ENCODE measurements at regions not wholly inside any gene's neighbourhood (a gene's known extent, or its start where the extent isn't known, plus 50 kb on each side); places are given as distances from the start of the nearest gene placed in this dataset.
"Not testable (repeated sequence)": the region's sequence is repeated elsewhere in the genome, so short reads cannot be mapped to it uniquely, and the experiment has no call there.

DNA sequence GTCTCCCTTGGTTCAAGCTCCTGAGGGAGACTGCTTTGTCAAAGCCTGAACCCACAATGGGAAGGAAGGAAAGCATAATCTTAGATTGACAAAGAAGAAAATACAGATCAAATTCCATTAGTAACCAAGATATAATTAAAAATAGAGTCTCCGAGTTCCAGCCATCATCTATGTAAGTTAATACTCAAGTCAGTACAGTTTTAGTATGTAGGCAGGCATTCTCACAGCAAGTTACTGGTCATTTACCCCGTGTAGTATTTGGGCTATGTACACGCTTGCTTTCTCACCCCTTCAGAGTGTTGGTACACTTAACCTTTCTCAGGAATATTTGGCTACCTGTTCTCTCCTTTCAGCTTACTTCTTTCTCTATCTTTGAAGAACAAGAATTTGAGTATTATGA lies 79.9 kb upstream of the GARIN1A start:
- not testable (repeated sequence) for H3K27me3 ChIP-seq (ENCODE audit: low read depth, low read length); H3K4me1 ChIP-seq (ENCODE audit: control insufficient read depth in 1 of 2, insufficient read depth in 2 of 2, low read length in 2 of 2); H3K4me3 ChIP-seq (ENCODE audit: low read depth in 1 of 2, low read length in 2 of 2); H3K27ac ChIP-seq (ENCODE audit: low read length); H3K9me3 ChIP-seq (ENCODE audit: control insufficient read depth in 1 of 2, low read length in 2 of 2)
- peaks cover 10 to 24% of the 10 kb centered on the region in 2 donors for H3K36me3 ChIP-seq (ENCODE audit: control insufficient read depth in 1 of 2, insufficient read depth in 2 of 2, low read length in 2 of 2)

DNA sequence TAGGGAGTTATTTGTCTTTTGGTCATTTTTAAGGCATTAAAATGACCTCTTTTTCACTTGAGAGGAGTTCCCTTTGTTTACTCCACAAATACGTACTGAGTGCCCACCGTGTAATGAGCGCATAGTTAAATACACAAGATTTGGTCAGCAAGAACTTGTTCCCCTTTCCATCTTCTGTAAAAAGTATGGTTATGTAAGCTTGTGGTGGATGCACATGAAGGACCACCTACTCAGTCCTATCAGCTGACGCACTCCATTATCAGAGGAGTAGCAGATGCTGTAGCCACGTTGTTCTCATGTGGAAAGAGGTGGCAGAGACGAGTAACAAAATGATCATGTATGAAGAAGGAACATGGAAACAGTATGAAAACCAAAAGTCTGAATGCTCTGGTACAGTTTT lies 78.0 kb upstream of the GARIN1A start:
- peaks cover 10 to 17% of the 10 kb centered on the region in 2 donors for H3K36me3 ChIP-seq (ENCODE audit: control insufficient read depth in 1 of 2, insufficient read depth in 2 of 2, low read length in 2 of 2)
- not testable (repeated sequence) for H3K27me3 ChIP-seq (ENCODE audit: low read depth, low read length); H3K4me1 ChIP-seq (ENCODE audit: control insufficient read depth in 1 of 2, insufficient read depth in 2 of 2, low read length in 2 of 2); H3K4me3 ChIP-seq (ENCODE audit: low read depth in 1 of 2, low read length in 2 of 2); H3K27ac ChIP-seq (ENCODE audit: low read length); H3K9me3 ChIP-seq (ENCODE audit: control insufficient read depth in 1 of 2, low read length in 2 of 2)

GRCh38 chr7:128596336-128597128 lies 75.6 kb upstream of the GARIN1A start:
- not testable (repeated sequence) for H3K4me1 ChIP-seq (ENCODE audit: control insufficient read depth in 1 of 2, insufficient read depth in 2 of 2, low read length in 2 of 2); H3K9me3 ChIP-seq (ENCODE audit: control insufficient read depth in 1 of 2, low read length in 2 of 2); H3K27me3 ChIP-seq (ENCODE audit: low read depth, low read length); H3K27ac ChIP-seq (ENCODE audit: low read length); H3K4me3 ChIP-seq (ENCODE audit: low read depth in 1 of 2, low read length in 2 of 2)
- H3K36me3 ChIP-seq (ENCODE audit: control insufficient read depth in 1 of 2, insufficient read depth in 2 of 2, low read length in 2 of 2), result peaks cover 10 to 17% of the 10 kb centered on the region in 2 donors

DNA sequence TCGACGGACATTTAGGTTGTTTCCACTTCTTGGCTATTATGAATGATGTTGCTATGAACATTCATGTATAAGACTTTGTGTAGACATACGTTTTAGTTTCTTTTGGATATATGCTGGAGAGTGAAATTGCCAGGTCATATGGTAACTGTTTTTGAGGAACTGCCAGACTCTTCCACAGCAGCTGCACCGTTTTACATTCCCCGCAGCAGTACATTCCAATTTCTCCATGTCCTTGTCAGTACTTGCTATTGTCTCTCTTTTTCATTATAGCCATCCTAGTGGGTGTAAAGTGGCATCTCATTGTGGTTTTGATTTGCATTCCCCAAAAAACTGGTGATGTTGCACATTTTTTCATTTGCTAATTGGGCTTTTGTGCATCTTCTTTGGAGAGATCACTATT lies 73.1 kb upstream of the GARIN1A start:
- not testable (repeated sequence) for H3K4me3 ChIP-seq (ENCODE audit: low read depth in 1 of 2, low read length in 2 of 2); H3K4me1 ChIP-seq (ENCODE audit: control insufficient read depth in 1 of 2, insufficient read depth in 2 of 2, low read length in 2 of 2); H3K27me3 ChIP-seq (ENCODE audit: low read depth, low read length); H3K9me3 ChIP-seq (ENCODE audit: control insufficient read depth in 1 of 2, low read length in 2 of 2); H3K36me3 ChIP-seq (ENCODE audit: control insufficient read depth in 1 of 2, insufficient read depth in 2 of 2, low read length in 2 of 2); H3K27ac ChIP-seq (ENCODE audit: low read length)

GRCh38 chr7:128608678-128609421 lies 63.2 kb upstream of the GARIN1A start:
- H3K27me3 ChIP-seq (ENCODE audit: low read depth, low read length); H3K4me1 ChIP-seq (ENCODE audit: control insufficient read depth in 1 of 2, insufficient read depth in 2 of 2, low read length in 2 of 2); H3K9me3 ChIP-seq (ENCODE audit: control insufficient read depth in 1 of 2, low read length in 2 of 2); H3K27ac ChIP-seq (ENCODE audit: low read length); H3K36me3 ChIP-seq (ENCODE audit: control insufficient read depth in 1 of 2, insufficient read depth in 2 of 2, low read length in 2 of 2): not testable (repeated sequence)
- H3K4me3 ChIP-seq (ENCODE audit: low read depth in 1 of 2, low read length in 2 of 2), result peak overlapping the region in 1 of 2 donors; percentile 30

GRCh38 chr7:128613366-128613765 lies 58.7 kb upstream of the GARIN1A start:
- H3K4me3 ChIP-seq (ENCODE audit: low read depth in 1 of 2, low read length in 2 of 2); H3K9me3 ChIP-seq (ENCODE audit: control insufficient read depth in 1 of 2, low read length in 2 of 2); H3K27ac ChIP-seq (ENCODE audit: low read length); H3K27me3 ChIP-seq (ENCODE audit: low read depth, low read length); H3K4me1 ChIP-seq (ENCODE audit: control insufficient read depth in 1 of 2, insufficient read depth in 2 of 2, low read length in 2 of 2); H3K36me3 ChIP-seq (ENCODE audit: control insufficient read depth in 1 of 2, insufficient read depth in 2 of 2, low read length in 2 of 2): not testable (repeated sequence)

DNA sequence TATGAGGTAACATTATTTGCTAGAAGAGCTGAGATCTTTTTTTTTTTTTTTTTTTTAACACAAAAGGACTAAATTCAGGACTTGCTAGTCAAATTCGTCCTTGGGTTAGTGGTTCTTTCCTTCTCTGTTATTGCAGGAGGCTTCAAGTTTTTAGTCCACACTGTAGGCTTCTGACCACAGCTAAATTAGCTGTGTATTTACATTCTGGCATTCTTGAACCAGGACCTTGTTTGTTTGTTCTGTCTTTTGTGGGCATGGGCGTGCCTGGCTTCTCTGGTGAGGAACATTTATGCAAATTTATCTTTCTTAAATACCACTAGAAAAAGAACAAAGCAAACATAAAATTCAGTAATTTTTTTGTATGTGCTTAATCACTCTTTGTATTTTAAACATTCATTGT lies 57.3 kb upstream of the GARIN1A start:
- not testable (repeated sequence) for H3K36me3 ChIP-seq (ENCODE audit: control insufficient read depth in 1 of 2, insufficient read depth in 2 of 2, low read length in 2 of 2); H3K4me3 ChIP-seq (ENCODE audit: low read depth in 1 of 2, low read length in 2 of 2); H3K4me1 ChIP-seq (ENCODE audit: control insufficient read depth in 1 of 2, insufficient read depth in 2 of 2, low read length in 2 of 2); H3K27ac ChIP-seq (ENCODE audit: low read length); H3K9me3 ChIP-seq (ENCODE audit: control insufficient read depth in 1 of 2, low read length in 2 of 2); H3K27me3 ChIP-seq (ENCODE audit: low read depth, low read length)

- H3K4me3 ChIP-seq (ENCODE audit: low read depth in 1 of 2, low read length in 2 of 2); H3K27ac ChIP-seq (ENCODE audit: low read length); H3K9me3 ChIP-seq (ENCODE audit: control insufficient read depth in 1 of 2, low read length in 2 of 2); H3K36me3 ChIP-seq (ENCODE audit: control insufficient read depth in 1 of 2, insufficient read depth in 2 of 2, low read length in 2 of 2); H3K27me3 ChIP-seq (ENCODE audit: low read depth, low read length); H3K4me1 ChIP-seq (ENCODE audit: control insufficient read depth in 1 of 2, insufficient read depth in 2 of 2, low read length in 2 of 2): not testable (repeated sequence)
Observed at GRCh38 chr7:128616799-128617198, 55.3 kb upstream of the GARIN1A start.

Measured in muscle layer of duodenum (tissue), 2 donors.